G401 (cell line): ENCODE measurements at regions not wholly inside any gene's neighbourhood (a gene's known extent, or its start where the extent isn't known, plus 50 kb on each side); places are given as distances from the start of the nearest gene placed in this dataset.

ENCODE experiments used
- DNase-seq: peaks from one replicate; pipeline ENCODE4 v3.0.0-alpha.2; 2015; ENCODE audit warnings: low spot score
- in situ Hi-C: cut with HindIII; loops from 2 replicates; pipeline ENCODE4 v1.10.0; 2016; ENCODE audit warnings: low sequenced_read_pairs, mixed read lengths

- DNase-seq: no peak
These were observed 133.4 kb upstream of the GAS1 start for GRCh38 chr9:87080512-87081264.

GRCh38 chr9:87081503-87081902 is 134.2 kb upstream of the GAS1 start:
- in situ Hi-C loops: no loop called here
- DNase-seq: no peak

More at GRCh38 chr9:87080512-87081264, 133.4 kb upstream of the GAS1 start:
- in situ Hi-C loops: no loop called here

GRCh38 chr9:87083986-87084385 is 136.7 kb upstream of the GAS1 start:
- DNase-seq: no peak
- in situ Hi-C loops: no loop called here

- no peak for DNase-seq
- in situ Hi-C loops: no loop called here
These were observed 137.1 kb upstream of the GAS1 start for GRCh38 chr9:87084407-87084806.

- no peak for DNase-seq
- in situ Hi-C loops: no loop called here
These were observed 137.8 kb upstream of the GAS1 start for GRCh38 chr9:87085073-87085472.

- in situ Hi-C loops: no loop called here
- no peak for DNase-seq
These were observed 138.2 kb upstream of the GAS1 start for GRCh38 chr9:87085521-87085920.

GRCh38 chr9:87086221-87086818 is 139.0 kb upstream of the GAS1 start:
- in situ Hi-C loops: no loop called here
- DNase-seq: no peak

GRCh38 chr9:87087197-87087596 is 139.9 kb upstream of the GAS1 start:
- in situ Hi-C loops: no loop called here

GRCh38 chr9:87088192-87088591 is 140.9 kb upstream of the GAS1 start:
- no peak for DNase-seq
- in situ Hi-C loops: no loop called here

More at GRCh38 chr9:87087197-87087596, 139.9 kb upstream of the GAS1 start:
- DNase-seq: no peak

GRCh38 chr9:87088621-87089365 is 141.5 kb upstream of the GAS1 start:
- no peak for DNase-seq
- in situ Hi-C loops: no loop called here

- no peak for DNase-seq
- in situ Hi-C loops: no loop called here
These were observed 142.2 kb upstream of the GAS1 start for GRCh38 chr9:87089506-87089905.

GRCh38 chr9:87089929-87090328 is 142.6 kb upstream of the GAS1 start:
- in situ Hi-C loops: no loop called here
- DNase-seq: no peak

GRCh38 chr9:87093777-87094176 is 146.5 kb upstream of the GAS1 start:
- no peak for DNase-seq
- in situ Hi-C loops: no loop called here

- in situ Hi-C loops: no loop called here
- no peak for DNase-seq
These were observed 148.6 kb upstream of the GAS1 start for GRCh38 chr9:87095951-87096350.

- in situ Hi-C loops: no loop called here
These were observed 149.2 kb upstream of the GAS1 start for GRCh38 chr9:87096506-87096905.

GRCh38 chr9:87097238-87097637 is 149.9 kb upstream of the GAS1 start:
- in situ Hi-C loops: no loop called here
- no peak for DNase-seq

More at GRCh38 chr9:87096506-87096905, 149.2 kb upstream of the GAS1 start:
- no peak for DNase-seq

GRCh38 chr9:87099407-87099806 is 152.1 kb upstream of the GAS1 start:
- in situ Hi-C loops: no loop called here
- no peak for DNase-seq

GRCh38 chr9:87100001-87100400 is 152.7 kb upstream of the GAS1 start:
- no peak for DNase-seq
- in situ Hi-C loops: no loop called here

- in situ Hi-C loops: no loop called here
These were observed 154.8 kb upstream of the GAS1 start for GRCh38 chr9:87102126-87102525.

GRCh38 chr9:87107072-87107471 is 159.8 kb upstream of the GAS1 start:
- DNase-seq: no peak
- in situ Hi-C loops: no loop called here

More at GRCh38 chr9:87102126-87102525, 154.8 kb upstream of the GAS1 start:
- DNase-seq: no peak
